Pulmonary artery endothelial cell (primary cell): ENCODE measurements at regions not wholly inside any gene's neighbourhood (a gene's known extent, or its start where the extent isn't known, plus 50 kb on each side); places are given as distances from the start of the nearest gene placed in this dataset.

Experiments used
- DNase-seq: peaks from one replicate; pipeline ENCODE4 v3.0.0-alpha.2; 2011; ENCODE audit warnings: low read depth, low spot score

DNA sequence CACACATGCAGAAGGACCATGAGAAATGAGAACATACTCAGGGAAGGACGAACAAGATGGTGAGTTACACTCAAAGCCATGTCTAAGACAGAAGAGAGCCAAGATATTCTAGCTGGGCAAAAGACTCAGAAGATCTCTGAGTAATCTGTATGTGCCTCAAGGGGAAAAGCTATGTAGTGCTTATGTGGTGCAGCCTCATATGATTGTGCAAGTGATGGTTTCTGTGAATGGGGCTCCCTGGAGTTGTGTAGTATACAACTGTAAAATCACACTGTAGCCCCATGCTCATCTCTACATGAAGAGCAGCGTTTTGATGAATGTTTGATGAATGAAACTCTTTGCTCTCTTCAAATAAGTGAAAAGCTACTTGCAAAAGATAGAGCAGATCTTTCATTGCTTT, 57.5 kb downstream of the OSR1 start:
- no peak for DNase-seq

DNA sequence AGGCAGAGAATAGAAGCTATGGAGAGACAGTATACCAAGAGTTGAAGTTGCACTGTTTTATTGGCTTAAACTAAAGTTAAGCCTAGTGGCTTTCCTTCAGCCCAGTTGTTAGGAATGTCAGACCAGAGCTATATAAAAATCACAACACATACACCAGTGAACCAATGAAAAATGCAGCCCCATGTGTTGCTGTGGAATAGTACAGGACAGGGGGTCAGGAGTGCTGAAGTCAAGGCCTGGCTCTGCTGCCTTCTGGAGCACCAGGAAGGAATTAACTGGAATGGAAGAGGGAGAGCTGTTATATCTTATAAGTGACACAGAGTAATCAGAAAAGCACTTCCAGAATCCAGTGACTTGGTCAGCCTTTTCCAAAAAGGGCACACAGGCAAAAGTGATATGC, 58.9 kb downstream of the OSR1 start:
- DNase-seq = no peak

DNA sequence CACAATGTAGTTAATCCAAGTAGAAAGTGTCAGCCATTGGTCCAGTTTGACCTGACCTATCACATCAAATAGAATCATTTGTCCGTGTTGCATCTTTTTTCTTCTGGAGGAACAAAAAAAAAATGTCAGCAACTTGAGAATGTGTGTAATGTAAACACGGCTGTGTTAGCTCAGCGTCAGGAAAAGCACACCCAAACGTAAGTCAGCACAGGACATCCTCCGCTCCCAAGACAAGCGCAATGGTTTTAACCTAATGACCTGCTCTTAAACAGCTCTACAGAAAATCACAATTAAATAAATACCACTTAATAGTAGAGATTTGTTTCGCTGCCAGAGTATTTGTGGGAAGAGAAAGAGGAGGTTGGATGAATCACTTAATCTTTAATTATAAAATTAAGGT, 59.4 kb downstream of the OSR1 start:
- DNase-seq = no peak

DNA sequence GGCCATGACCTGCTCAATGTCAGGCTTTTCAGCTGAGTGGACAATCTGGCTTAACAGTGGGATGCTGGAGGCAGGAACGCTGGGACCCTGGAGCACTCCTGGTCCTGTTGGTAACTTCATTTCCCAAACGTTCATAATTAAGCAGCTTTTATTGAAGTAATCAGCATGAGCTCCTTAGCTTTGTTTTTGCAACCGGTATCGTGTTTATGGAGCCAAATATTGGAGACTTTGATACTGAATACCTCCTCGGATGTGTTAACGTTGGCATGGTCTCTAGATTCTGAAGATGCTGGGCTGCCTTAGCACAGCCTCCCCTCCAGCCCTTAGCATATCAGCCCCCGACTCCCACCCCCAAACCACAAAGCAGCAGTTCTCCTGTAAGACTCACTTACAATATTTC, 60.7 kb downstream of the OSR1 start:
- no peak for DNase-seq

DNA sequence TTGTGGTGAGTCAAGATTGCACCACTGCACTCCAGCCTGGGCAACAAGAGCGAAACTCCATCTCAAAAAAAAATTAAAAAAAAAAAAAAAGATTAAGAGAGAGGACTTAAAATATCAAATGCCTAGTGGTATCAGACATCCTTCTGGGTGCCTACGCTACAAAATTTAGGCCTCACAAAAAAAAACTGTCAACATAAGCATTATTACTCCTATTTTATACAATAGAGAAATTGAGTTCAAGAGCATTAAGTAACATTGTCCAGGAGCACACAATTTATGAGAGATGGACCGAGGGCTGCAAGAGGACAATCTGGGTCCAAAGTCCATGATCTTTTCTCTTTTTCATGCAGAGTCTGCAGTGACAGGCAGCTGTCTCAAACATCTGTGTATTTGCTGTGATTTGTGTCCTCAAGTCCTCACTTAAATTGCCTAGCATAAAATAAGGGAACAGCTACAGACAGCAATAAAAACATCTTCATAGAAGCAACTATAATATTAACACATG, 62.4 kb downstream of the OSR1 start:
- no peak for DNase-seq

DNA sequence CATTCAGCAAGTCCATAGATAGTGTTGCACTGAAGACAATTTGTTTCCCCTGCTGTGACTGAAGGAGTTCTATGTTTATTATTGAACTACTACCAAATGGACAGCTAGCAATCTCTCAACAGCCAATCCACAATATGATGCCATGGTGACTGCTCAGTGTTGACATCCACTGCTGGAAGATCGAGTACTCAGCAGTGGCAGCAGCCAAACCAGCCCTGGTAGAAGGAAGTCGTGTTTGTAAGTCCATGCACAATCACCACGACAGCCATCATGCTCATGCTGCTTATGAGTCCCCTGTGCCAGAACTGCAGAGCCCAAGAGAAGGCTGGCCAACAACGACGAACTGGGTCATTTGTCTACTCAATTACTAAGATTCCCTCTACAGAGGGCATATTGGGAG, 66.4 kb downstream of the OSR1 start:
- no peak for DNase-seq

DNA sequence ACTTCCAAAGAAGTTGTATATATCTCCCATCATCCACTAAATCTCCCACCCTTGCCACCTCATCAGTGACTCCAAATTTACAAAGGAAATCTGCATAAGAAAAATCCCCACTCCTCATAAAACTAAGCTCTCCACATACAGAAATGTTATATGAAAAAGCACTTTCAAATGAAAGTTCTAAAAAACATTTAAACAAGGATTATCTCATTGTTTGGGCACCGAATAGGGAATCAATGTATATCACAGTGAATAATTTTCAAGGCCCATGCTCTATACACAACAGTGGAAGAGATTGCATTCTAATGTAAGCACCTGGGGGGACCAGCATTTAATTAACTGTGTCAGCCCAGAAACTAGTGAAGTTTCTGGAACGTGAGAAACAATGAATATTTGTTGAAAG, 70.1 kb downstream of the OSR1 start:
- DNase-seq = no peak

DNA sequence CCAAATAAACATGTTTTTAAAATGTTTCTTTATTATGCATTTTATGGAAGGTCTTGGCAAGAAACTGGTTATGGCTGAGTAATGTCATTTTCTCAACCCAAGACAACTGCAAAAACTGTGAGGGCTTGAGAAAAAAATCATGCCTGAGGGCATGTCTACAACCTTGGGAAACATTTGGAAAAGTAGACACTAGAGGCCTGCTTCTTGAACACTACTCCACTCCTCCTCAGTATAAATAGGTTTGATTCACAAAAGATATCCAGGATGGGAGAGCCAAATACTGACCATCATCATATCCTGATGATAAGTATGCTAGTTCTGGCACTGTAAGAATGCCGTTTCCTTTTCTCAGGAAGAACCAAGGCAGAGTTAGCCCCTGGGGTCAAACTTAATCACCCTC, 71.1 kb downstream of the OSR1 start:
- DNase-seq = no peak

DNA sequence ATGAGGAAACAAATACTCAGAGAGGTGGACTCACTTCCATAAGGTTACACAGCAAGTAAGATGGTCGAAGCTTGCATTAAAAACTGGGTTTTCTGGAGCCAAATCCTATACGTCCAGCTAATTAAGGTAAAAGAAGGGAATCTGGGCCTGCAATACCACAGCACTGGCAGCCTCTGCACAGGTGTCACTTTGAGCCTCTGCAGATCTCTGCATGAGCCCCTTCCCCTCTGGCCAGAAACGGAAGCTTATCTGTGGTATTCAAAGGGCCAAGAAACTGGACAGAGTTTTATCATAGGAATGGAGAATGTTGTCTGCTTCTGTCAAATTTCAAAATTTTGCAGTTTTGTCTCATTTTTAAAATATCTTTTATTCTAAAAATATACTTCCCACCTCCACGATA, 76.1 kb downstream of the OSR1 start:
- DNase-seq = no peak

DNA sequence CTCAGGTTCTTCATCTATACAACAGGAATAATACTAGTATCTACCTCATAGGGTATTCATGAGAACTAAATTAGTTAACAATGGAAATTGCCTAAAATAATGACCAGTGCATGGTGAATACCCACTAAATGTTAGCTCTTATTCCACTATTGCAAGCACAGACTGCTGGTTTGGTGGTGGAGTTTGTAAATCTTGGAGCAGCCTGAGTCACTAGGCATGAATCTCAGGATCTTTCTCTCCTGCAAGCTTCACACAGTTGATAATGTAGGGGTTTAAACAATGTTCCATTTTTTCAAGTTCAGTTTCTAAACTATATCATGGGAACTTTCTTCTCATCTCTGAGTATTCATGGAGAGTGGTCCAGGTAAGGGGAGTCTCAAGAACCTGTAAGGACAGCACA, 84.0 kb downstream of the OSR1 start:
- DNase-seq = no peak

DNA sequence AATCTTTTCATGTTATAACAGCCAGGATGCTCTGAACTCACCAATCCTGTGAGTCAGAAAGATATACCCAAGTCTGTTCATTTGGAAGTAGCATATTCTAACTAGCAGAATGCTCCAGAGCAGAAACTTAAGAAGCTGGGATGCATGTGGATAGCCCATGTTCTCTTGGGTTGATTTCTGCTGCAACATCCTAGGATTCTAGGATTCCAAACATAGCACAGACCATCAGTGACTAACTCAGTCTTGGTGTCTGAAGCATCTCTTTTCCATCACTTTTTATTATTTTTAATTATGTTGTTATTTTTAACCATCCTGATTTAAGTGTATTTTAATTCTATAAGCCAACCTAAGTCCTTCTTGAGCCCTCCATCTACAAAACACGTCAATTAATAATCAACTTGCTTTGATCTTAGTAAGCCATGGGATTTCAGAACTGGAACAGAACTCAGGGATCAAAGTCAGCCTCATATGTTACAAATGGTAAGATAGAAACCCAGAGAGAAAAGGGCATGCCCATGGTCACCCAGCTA, 85.4 kb downstream of the OSR1 start:
- DNase-seq = no peak

DNA sequence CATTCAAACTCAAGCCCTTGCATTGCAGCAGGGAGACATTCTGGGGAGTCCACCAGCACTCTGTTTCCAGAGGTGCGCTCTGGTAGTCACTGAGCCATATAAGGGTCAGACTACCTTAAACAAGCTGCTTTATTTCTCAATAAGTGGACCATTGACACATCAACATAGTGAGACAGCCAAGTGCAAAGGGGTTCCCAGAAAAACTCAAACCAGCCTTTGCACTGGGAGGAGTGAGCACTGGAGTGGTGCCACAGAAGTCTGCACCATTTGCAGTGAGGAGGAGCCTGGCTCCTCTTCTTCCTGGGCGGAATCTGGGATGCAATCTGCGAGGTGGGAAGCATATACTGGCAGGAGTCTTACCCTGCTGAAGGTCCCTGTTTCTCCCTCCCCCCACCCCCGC, 86.4 kb downstream of the OSR1 start:
- DNase-seq = no peak

DNA sequence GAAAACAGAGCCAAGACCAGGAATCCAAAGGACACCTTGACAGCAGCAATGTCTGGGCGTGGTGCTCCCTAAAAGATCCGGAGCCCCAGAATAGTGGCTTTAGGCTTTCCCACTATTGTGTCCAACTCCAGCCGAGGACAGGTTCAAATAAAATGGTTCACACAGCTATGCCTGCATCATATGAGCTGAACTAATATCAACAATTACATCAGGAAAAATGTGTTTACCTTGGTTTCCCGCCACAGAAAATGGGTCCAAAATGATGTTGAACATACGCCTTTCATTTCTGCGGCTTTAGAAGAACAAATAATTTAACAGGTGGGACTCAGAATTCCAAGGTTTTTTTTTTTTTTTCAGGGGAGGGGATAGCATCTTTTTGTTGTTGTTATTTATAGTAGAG, 93.6 kb downstream of the OSR1 start:
- no peak for DNase-seq

DNA sequence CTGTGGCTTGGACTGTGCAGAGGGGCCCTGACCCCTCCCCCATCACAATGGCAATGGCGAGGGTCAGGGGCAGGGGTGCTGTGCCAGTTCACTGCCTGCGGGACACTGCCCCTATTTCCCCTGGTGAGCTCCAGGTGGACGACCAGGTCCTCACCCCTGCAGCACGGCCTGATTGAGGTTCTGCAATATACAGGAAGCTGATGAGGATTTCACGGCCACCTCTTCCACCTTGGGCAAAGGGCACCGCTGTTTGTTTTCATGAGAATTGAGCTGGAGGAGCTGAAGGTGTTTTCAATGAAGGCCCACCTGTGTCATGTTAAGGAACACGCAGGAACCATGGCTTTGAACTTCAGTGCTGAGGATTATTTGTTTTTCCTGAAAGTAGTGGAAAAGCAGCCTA, 96.3 kb downstream of the OSR1 start:
- DNase-seq = no peak

DNA sequence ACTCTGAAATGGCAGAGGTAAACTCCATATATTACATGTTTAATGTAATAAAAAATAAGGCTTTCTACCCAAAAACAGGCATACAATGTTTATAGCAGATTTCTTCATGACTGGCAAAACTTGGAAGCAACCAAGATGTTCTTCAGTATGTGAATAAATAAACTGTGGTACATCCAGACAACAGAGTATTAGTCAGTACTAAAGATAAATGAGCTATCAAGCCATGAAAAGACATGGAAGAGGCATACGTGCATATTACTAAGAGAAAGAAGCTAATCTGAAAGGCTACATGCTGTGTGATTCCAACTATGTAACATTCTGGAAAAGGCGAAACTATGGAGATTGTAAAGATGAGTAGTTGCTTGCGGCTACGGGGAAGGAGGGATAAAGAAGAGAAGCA, 97.4 kb downstream of the OSR1 start:
- DNase-seq = no peak

DNA sequence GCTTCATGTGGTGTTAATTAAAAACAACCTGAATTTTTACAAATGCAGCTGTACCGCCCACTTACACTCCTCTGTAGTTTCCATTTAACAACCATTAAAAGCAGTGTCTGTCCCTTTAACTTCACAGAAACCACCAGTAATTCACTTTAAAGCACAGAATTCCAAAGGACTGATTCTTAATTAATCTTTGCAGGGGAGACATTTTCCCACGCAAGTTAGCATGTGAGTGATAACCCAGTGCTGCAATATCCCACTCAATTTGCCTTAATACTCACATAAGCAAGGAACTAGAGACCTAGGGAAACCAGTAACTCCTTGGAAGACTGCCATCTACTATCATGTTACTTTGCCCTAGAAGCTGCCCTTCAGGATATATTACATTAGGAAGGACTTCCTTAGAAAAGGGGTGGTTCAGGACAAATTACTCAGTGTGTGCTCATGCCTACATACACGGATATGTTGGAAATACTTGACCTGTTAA, 102.3 kb downstream of the OSR1 start:
- DNase-seq = no peak

DNA sequence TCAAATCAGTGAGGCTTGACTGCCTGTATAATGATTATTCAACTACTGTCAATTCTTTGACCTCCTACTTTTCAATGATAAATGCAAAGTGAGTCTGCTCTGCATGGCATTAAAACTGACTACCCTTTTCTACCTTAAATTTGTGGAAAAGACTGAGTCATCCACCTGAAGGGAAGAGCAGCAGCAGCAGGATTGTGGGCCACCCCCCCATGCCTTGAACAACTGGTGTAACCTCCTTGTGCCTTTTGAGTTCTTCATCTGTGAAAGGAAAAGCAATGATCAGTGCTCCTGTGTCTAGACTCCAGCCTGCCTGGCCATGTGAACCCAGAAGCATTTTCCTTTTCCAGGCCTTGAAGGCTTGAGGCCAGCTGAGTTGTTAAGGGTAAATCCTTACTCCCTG, 102.9 kb downstream of the OSR1 start:
- DNase-seq = no peak

DNA sequence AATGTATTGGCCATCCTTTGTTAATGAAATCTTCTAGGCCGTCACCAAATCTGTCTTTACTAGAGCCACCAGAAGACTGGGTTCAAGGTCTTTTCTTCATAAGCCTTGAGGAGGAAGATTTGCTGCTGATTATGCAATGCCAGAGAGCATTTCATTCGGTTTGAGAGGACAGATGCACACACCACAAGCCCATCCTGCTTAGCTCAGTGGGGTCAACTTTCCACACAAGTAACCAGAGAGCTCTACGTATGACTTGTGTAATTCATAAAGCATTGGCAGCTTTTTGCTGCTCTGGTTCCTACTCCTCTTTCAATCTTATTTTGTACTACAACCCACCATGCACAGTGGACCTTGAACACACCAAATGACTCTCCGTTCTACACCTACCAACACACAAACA, 106.9 kb downstream of the OSR1 start:
- DNase-seq = no peak

DNA sequence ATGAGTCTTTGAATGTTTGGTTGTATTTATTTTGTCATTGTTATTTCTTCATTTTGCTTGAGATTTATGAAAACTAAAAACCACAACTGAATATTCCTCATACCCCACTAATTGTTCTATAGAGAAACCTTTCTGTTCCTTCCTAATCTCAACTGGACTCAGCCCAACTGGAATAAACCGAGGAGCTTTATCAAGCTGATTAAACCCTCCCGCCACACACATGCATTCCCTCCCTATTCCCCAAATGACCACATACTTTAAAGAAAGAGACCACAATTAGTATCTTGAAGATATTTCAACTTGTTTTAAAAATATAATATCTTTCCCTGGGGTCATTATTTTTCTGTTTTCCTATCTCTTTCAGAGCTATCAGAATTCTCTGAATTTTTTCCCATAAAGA, 107.5 kb downstream of the OSR1 start:
- no peak for DNase-seq

DNA sequence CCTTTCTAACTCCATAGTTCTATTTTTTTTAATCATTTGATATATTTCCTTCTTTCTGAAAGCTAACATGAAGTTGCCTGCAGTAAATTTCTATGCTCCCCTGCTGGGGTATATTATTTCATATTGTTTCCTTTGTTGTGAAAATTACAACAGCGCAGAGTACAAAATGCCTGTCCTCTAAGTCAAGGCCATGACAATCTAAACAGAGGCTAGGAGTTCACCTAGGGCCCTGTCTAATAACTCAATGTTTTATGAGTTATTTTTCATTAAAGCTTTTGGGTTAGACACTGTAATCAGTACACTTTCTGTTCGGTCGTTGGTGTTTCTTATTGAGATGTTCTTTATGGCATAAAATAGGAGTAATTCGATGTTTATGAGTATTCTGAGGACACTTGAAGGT, 111.2 kb downstream of the OSR1 start:
- no peak for DNase-seq

DNA sequence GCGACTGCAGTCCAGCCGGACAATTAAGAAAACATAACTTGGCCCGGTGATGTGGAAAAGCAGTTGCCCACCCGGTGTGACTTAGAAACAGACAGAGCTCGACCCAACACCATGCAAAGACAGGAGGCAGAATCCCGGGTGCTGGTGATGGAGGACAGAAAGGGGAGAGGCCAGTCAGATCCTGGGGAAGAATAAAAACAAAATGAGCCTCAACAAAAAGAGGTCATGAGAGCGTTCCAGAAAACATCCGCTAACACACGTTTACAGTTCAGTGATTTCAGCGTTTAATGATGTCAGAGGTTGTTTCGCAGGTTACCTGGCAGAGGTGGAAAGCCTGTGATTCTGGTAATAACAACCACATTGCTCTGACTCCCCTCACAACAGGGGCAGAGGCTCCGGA, 111.9 kb downstream of the OSR1 start:
- no peak for DNase-seq

DNA sequence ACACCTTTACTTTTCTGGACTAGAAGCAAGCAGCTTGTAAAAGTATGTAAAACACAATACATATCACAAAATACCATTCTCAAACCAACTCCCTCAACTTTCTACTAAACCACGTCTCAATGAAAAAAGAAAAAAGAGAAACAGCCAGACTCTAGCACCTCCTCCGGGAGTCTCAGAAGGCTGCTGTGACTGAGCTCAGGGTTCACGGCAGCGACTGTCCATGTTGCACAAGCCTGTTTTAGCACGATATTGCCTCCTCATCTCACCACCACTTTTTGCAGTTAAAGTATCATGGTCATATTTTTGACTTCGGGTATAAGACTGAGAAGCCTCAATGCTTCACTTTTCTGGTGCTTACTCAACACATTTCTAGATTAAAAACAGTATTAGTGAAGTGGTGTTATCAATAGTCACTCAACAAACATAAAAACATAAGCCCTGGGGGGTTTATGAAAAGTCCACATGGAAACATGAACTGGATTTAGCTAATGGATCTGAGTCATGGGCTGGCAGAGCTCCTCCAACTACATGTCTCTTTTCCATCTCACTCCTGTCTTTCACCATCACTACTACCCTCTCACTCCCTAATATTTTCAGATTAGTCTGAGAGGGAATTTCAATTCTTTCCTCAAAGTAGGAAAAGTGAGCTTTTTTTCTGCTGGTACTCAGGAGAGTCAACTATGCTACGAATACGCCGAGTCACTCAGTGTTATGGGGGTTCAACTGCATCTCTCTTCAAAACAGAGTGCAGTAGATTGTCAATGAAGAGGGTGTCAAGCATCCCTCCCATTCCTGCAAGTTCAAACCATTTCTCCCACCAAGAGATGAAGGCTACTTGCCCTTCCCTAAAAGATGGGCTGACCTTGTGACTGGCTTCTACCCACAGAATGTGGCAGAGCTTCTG, 113.7 kb downstream of the OSR1 start:
- DNase-seq = no peak

DNA sequence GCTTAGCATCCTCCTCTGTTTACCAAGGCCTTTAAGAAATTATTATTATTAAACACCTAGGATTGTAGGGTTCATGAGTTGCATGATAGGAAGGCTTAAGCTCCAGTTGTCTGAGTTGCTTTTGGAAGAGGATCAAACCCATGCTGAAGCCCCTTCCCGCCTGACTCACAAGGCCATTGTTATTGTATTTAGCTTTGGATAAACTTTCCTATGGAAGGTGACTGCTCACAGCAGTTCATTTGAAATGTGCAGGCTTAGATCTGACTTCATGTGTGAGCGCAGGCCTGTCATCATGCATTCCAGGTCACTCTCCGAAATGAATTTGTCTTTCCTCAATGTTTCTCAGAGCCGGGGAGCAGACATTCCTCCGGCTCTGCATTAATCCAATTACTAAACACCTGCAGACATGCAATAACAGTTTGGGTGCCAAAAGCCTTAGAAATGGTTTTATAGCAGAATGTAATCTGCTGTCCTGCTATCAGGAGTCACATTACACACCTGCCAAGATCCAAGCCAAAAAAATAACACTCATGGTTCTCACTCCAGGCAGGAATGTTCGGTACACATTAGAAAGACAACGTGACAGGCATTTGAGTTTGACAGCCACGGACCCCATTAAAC, 119.9 kb downstream of the OSR1 start:
- DNase-seq = no peak
